CD14-positive monocyte (primary cell): ENCODE measurements at regions not wholly inside any gene's neighbourhood (a gene's known extent, or its start where the extent isn't known, plus 50 kb on each side); places are given as distances from the start of the nearest gene placed in this dataset.

ENCODE experiments used
- DNase-seq, 3 donors: peaks; one replicate each; pipeline ENCODE4 v3.0.0-alpha.2; 2011 to 2022
- H2AFZ ChIP-seq: 2 replicates; pipeline ENCODE4 v1.6.0; 2012; ENCODE audit warnings: mild to moderate bottlenecking, low read depth, low read length, inconsistent platforms; ENCODE audit not compliant: insufficient read depth, poor library complexity, severe bottlenecking
- H3K27ac ChIP-seq, 2 donors: 1 replicate in 1 of 2; 2 replicates in 1 of 2; pipeline ENCODE4 v1.5.1; 2012 to 2013; ENCODE audit warnings: low read length in 2 of 2, control low read depth in 1 of 2, inconsistent platforms in 1 of 2, low read depth in 1 of 2, mild to moderate bottlenecking in 1 of 2
- H3K27me3 ChIP-seq, 2 donors: one replicate each; pipeline versions ENCODE4 v1.6.0 to v1.6.1; 2011 to 2013; ENCODE audit warnings: low read length in 2 of 2; ENCODE audit not compliant: control insufficient read depth in 2 of 2, insufficient read depth in 2 of 2
- H3K36me3 ChIP-seq, 2 donors: replicated peaks in 1 of 2; 1 replicate in 1 of 2; 2 replicates in 1 of 2; pipeline versions ENCODE4 v1.5.1 to v1.6.1; 2012 to 2013; ENCODE audit warnings: low read length in 2 of 2, control low read depth in 1 of 2, inconsistent platforms in 1 of 2, mild to moderate bottlenecking in 1 of 2; ENCODE audit not compliant: insufficient read depth in 2 of 2, control insufficient read depth in 1 of 2
- H3K4me1 ChIP-seq, 2 donors: 1 replicate in 1 of 2; 2 replicates in 1 of 2; pipeline versions ENCODE4 v1.5.1 to v1.6.1; 2012 to 2013; ENCODE audit warnings: low read length in 2 of 2, control low read depth in 1 of 2, inconsistent platforms in 1 of 2, mild to moderate bottlenecking in 1 of 2, moderate library complexity in 1 of 2; ENCODE audit not compliant: insufficient read depth in 2 of 2, control insufficient read depth in 1 of 2
- H3K4me2 ChIP-seq: replicated peaks from 2 replicates; pipeline ENCODE3; 2012; ENCODE audit warnings: low read length, moderate library complexity, mild to moderate bottlenecking; ENCODE audit not compliant: poor library complexity, severe bottlenecking; ENCODE audit errors: extremely low read depth
- H3K4me3 ChIP-seq, 3 experiments: fragments of 200-600 bp in 1 of 3; sonication (generic) in 1 of 3; replicated peaks in 1 of 3; 1 replicate in 2 of 3; 2 replicates in 1 of 3; pipeline ENCODE4 v1.5.1; 2011 to 2013; ENCODE audit warnings: low read length in 3 of 3, mild to moderate bottlenecking in 3 of 3, control low read depth in 2 of 3, low read depth in 2 of 3, inconsistent platforms in 1 of 3, moderate library complexity in 1 of 3
- H3K79me2 ChIP-seq: 2 replicates; pipeline ENCODE4 v1.6.0; 2012; ENCODE audit warnings: mild to moderate bottlenecking, control low read depth, inconsistent platforms, low read length, moderate library complexity; ENCODE audit not compliant: insufficient read depth
- H3K9ac ChIP-seq: 2 replicates; pipeline ENCODE4 v1.6.0; 2017; ENCODE audit warnings: low read length, mild to moderate bottlenecking; ENCODE audit not compliant: insufficient read depth, poor library complexity, severe bottlenecking
- H3K9me3 ChIP-seq, 2 donors: replicated peaks in 1 of 2; 1 replicate in 1 of 2; 2 replicates in 1 of 2; pipeline versions ENCODE4 v1.5.1 to v1.6.1; 2012 to 2013; ENCODE audit warnings: low read length in 2 of 2, control low read depth in 1 of 2; ENCODE audit not compliant: control insufficient read depth in 1 of 2, insufficient read depth in 1 of 2
- H4K20me1 ChIP-seq: 2 replicates; pipeline ENCODE4 v1.6.0; 2012; ENCODE audit warnings: mild to moderate bottlenecking, low read length, control low read depth, moderate library complexity; ENCODE audit not compliant: insufficient read depth
- H3K27ac Mint-ChIP-seq, 7 donors: one replicate each; pipeline ENCODE4 v1.8.0; 2020; ENCODE audit warnings: mild to moderate bottlenecking in 7 of 7, mixed read lengths in 7 of 7, moderate library complexity in 6 of 7, inconsistent platforms in 2 of 7
- H3K27me3 Mint-ChIP-seq, 3 donors: one replicate each; pipeline ENCODE4 v1.8.0; 2021 to 2022; ENCODE audit warnings: low read depth in 3 of 3, mild to moderate bottlenecking in 3 of 3, mixed read lengths in 3 of 3, moderate library complexity in 3 of 3, inconsistent platforms in 1 of 3
- H3K36me3 Mint-ChIP-seq, 2 donors: one replicate each; pipeline ENCODE4 v1.8.0; 2020; ENCODE audit warnings: mixed read lengths in 2 of 2, inconsistent platforms in 1 of 2, mild to moderate bottlenecking in 1 of 2
- H3K4me1 Mint-ChIP-seq: one replicate; pipeline ENCODE4 v1.8.0; 2020; ENCODE audit warnings: mild to moderate bottlenecking, mixed read lengths
- H3K4me3 Mint-ChIP-seq, 2 donors: one replicate each; pipeline ENCODE4 v1.8.0; 2020; ENCODE audit warnings: mild to moderate bottlenecking in 2 of 2, mixed read lengths in 2 of 2, moderate library complexity in 1 of 2
- H3K9me3 Mint-ChIP-seq, 7 donors: one replicate each; pipeline ENCODE4 v1.8.0; 2020 to 2022; ENCODE audit warnings: mixed read lengths in 7 of 7, mild to moderate bottlenecking in 6 of 7, moderate library complexity in 6 of 7, inconsistent platforms in 2 of 7
- CTCF ChIP-seq: fragments of 200-600 bp; IDR thresholded peaks from one replicate; pipeline ENCODE4 v1.8.0; 2022; ENCODE audit warnings: antibody characterized with exemption, mild to moderate bottlenecking
- WGBS: methylation state at CpG from one replicate; pipeline ENCODE4 v1.1.5; 2013; ENCODE audit warnings: missing lambda C conversion rate; ENCODE audit not compliant: insufficient coverage; 5-methylcytosine and 5-hydroxymethylcytosine counted together
- intact Hi-C, 2 donors: fragments of 100-400 bp; cut with micrococcal nuclease; formaldehyde crosslinking; loops; one replicate each; pipeline versions ENCODE4 v1.15.0 to v1.15.1; 2023

- H3K27ac Mint-ChIP-seq = no peak overlapping the region
- Histone ChIP-seq H3K4me2 (no peak overlapping the region), H3K79me2 (no peaks in the 10 kb centered on the region), H3K9ac (no peak overlapping the region), H3K4me1 (no peaks in the 10 kb centered on the region), H3K27ac (no peak overlapping the region), H3K27me3 (no peaks in the 10 kb centered on the region), H2AFZ (no peak overlapping the region), H4K20me1 (no peaks in the 10 kb centered on the region), H3K36me3 (no peaks in the 10 kb centered on the region), H3K4me3 (no peak overlapping the region), H3K9me3 (no peaks in the 10 kb centered on the region)
- no peaks in the 10 kb centered on the region for H3K36me3 Mint-ChIP-seq
- H3K27me3 Mint-ChIP-seq = peaks cover 0 to 2% (median 1%) of the 10 kb centered on the region in 3 donors
- no peak for DNase-seq
- TF ChIP-seq CTCF = no peak
- no peaks in the 10 kb centered on the region for H3K4me1 Mint-ChIP-seq
- WGBS = 87% methylated on average over 9 of the region's 13 CpGs
- intact Hi-C loops = no loop called here
- peaks cover 0 to under 1% (median 0%) of the 10 kb centered on the region in 7 donors for H3K9me3 Mint-ChIP-seq
- no peak overlapping the region for H3K4me3 Mint-ChIP-seq
Observed at GRCh38 chr7:25553580-25554291, 325.4 kb upstream of the NPVF start.

GRCh38 chr7:25557379-25557917 lies 329.2 kb upstream of the NPVF start:
- H3K27ac ChIP-seq = no peak overlapping the region
- 54% methylated on average over 4 of the region's 8 CpGs for WGBS
- H3K27me3 ChIP-seq = no peaks in the 10 kb centered on the region
- H3K9ac ChIP-seq = no peak overlapping the region
- Mint-ChIP-seq H3K4me3 (no peak overlapping the region), H3K9me3 (peaks cover 0 to 2% (median 0%) of the 10 kb centered on the region in 7 donors), H3K4me1 (no peaks in the 10 kb centered on the region), H3K27me3 (peaks cover 1 to 3% (median 2%) of the 10 kb centered on the region in 3 donors), H3K36me3 (no peaks in the 10 kb centered on the region), H3K27ac (no peak overlapping the region)
- intact Hi-C loops = no loop called here
- no peaks in the 10 kb centered on the region for H3K9me3 ChIP-seq
- H3K4me3 ChIP-seq = no peak overlapping the region
- no peak for TF ChIP-seq CTCF
- no peaks in the 10 kb centered on the region for H4K20me1 ChIP-seq
- no peaks in the 10 kb centered on the region for H3K79me2 ChIP-seq
- no peak overlapping the region for H3K4me2 ChIP-seq
- no peaks in the 10 kb centered on the region for H3K4me1 ChIP-seq
- no peaks in the 10 kb centered on the region for H3K36me3 ChIP-seq
- no peak overlapping the region for H2AFZ ChIP-seq
- DNase-seq = no peak
